ENCODE measurements at regions not wholly inside any gene's neighbourhood (a gene's known extent, or its start where the extent isn't known, plus 50 kb on each side); places are given as distances from the start of the nearest gene placed in this dataset.

- TF ChIP-seq CTCF (IDR thresholded peaks at IDR 0.05; ENCODE audit: extremely low read depth, insufficient read depth, missing control alignments) = no peak
- DNase-seq (ENCODE audit: low spot score) = no peak
- in situ Hi-C loops (cut with MboI; ENCODE audit: low pct_unique_long_range_greater_than_20kb, low sequenced_read_pairs, unreplicated experiment) = no loop called here
These were observed 84.7 kb downstream of the RBBP6 start for GRCh38 chr16:24624102-24624501.

GRCh38 chr16:24626256-24626655, 86.9 kb downstream of the RBBP6 start:
- no peak for DNase-seq (ENCODE audit: low spot score)

GRCh38 chr16:24634919-24635318, 94.5 kb upstream of the TNRC6A start:
- in situ Hi-C loops (cut with MboI; ENCODE audit: low pct_unique_long_range_greater_than_20kb, low sequenced_read_pairs, unreplicated experiment) = no loop called here
- DNase-seq (ENCODE audit: low spot score) = no peak
- no peak for TF ChIP-seq CTCF (IDR thresholded peaks at IDR 0.05; ENCODE audit: extremely low read depth, insufficient read depth, missing control alignments)

More at GRCh38 chr16:24626256-24626655, 86.9 kb downstream of the RBBP6 start:
- no peak for TF ChIP-seq CTCF (IDR thresholded peaks at IDR 0.05; ENCODE audit: extremely low read depth, insufficient read depth, missing control alignments)
- in situ Hi-C loops (cut with MboI; ENCODE audit: low pct_unique_long_range_greater_than_20kb, low sequenced_read_pairs, unreplicated experiment) = no loop called here

GRCh38 chr16:24635900-24636610, 93.4 kb upstream of the TNRC6A start:
- no peak for TF ChIP-seq CTCF (IDR thresholded peaks at IDR 0.05; ENCODE audit: extremely low read depth, insufficient read depth, missing control alignments)
- DNase-seq (ENCODE audit: low spot score) = no peak

GRCh38 chr16:24639769-24640168, 89.7 kb upstream of the TNRC6A start:
- TF ChIP-seq CTCF (IDR thresholded peaks at IDR 0.05; ENCODE audit: extremely low read depth, insufficient read depth, missing control alignments) = no peak
- DNase-seq (ENCODE audit: low spot score) = no peak
- in situ Hi-C loops (cut with MboI; ENCODE audit: low pct_unique_long_range_greater_than_20kb, low sequenced_read_pairs, unreplicated experiment) = no loop called here

More at GRCh38 chr16:24635900-24636610, 93.4 kb upstream of the TNRC6A start:
- in situ Hi-C loops (cut with MboI; ENCODE audit: low pct_unique_long_range_greater_than_20kb, low sequenced_read_pairs, unreplicated experiment) = no loop called here

GRCh38 chr16:24643489-24643888, 86.0 kb upstream of the TNRC6A start:
- in situ Hi-C loops (cut with MboI; ENCODE audit: low pct_unique_long_range_greater_than_20kb, low sequenced_read_pairs, unreplicated experiment) = no loop called here
- TF ChIP-seq CTCF (IDR thresholded peaks at IDR 0.05; ENCODE audit: extremely low read depth, insufficient read depth, missing control alignments) = no peak
- no peak for DNase-seq (ENCODE audit: low spot score)
